ENCODE measurements at regions not wholly inside any gene's neighbourhood (a gene's known extent, or its start where the extent isn't known, plus 50 kb on each side); places are given as distances from the start of the nearest gene placed in this dataset.

- no peak overlapping the region for H3K4me3 ChIP-seq (ENCODE audit: low read depth, low read length)
- no peak for DNase-seq (ENCODE audit: low read depth)
These were observed 149.8 kb downstream of the SH3BGRL2 start for GRCh38 chr6:79780881-79781280.

- no peak overlapping the region for H3K4me3 ChIP-seq (ENCODE audit: low read depth, low read length)
- no peak for DNase-seq (ENCODE audit: low read depth)
These were observed 147.7 kb downstream of the SH3BGRL2 start for GRCh38 chr6:79778816-79779215.

- peak; percentile 8 for DNase-seq (ENCODE audit: low read depth)
- peak overlapping the region; percentile 32 for H3K4me3 ChIP-seq (ENCODE audit: low read depth, low read length)
These were observed 146.8 kb downstream of the SH3BGRL2 start for GRCh38 chr6:79777713-79778579.

GRCh38 chr6:79776076-79776475 lies 144.9 kb downstream of the SH3BGRL2 start:
- no peak for DNase-seq (ENCODE audit: low read depth)
- H3K4me3 ChIP-seq (ENCODE audit: low read depth, low read length): no peak overlapping the region

GRCh38 chr6:79775222-79775621 lies 144.1 kb downstream of the SH3BGRL2 start:
- no peak overlapping the region for H3K4me3 ChIP-seq (ENCODE audit: low read depth, low read length)
- DNase-seq (ENCODE audit: low read depth): no peak

GRCh38 chr6:79764747-79765146 lies 133.6 kb downstream of the SH3BGRL2 start:
- DNase-seq (ENCODE audit: low read depth): no peak
- H3K4me3 ChIP-seq (ENCODE audit: low read depth, low read length): no peak overlapping the region

GRCh38 chr6:79763301-79763700 lies 132.2 kb downstream of the SH3BGRL2 start:
- DNase-seq (ENCODE audit: low read depth): no peak
- no peak overlapping the region for H3K4me3 ChIP-seq (ENCODE audit: low read depth, low read length)

- no peak overlapping the region for H3K4me3 ChIP-seq (ENCODE audit: low read depth, low read length)
- DNase-seq (ENCODE audit: low read depth): no peak
These were observed 131.2 kb downstream of the SH3BGRL2 start for GRCh38 chr6:79762370-79762769.

- no peak overlapping the region for H3K4me3 ChIP-seq (ENCODE audit: low read depth, low read length)
- DNase-seq (ENCODE audit: low read depth): no peak
These were observed 125.4 kb downstream of the SH3BGRL2 start for GRCh38 chr6:79756496-79756895.

GRCh38 chr6:79755967-79756366 lies 124.8 kb downstream of the SH3BGRL2 start:
- no peak overlapping the region for H3K4me3 ChIP-seq (ENCODE audit: low read depth, low read length)
- no peak for DNase-seq (ENCODE audit: low read depth)

All from skeletal muscle cell (primary cell).